ENCODE measurements at regions not wholly inside any gene's neighbourhood (a gene's known extent, or its start where the extent isn't known, plus 50 kb on each side); places are given as distances from the start of the nearest gene placed in this dataset.

DNA sequence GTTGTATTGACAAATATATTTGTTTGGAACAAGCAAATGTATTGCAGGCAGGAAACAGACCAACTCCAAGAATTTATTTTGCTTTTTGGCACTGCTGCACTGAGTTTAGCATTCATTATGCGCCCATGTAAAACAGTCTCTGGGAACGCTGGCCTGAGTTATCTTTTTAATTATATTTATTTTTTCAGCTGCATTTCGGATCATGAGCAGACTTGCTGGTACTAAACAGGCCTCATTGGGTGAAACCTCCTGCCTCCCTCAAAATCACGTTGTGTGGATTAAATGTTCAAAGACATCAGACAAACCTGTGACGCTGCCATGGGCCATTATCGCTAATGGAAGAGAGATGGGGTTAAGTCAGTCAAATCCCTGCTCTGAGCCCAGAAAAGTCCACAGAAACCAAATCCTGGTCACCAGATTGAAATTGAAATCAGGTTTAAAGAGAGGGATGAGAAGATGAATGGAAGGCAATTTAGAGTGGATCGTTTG is 511.1 kb upstream of the PROK2 start:
- Histone ChIP-seq H3K23me2 (ENCODE audit: insufficient read length, low read depth, low read length, poor library complexity, severe bottlenecking) (no peaks in the 10 kb centered on the region), H3K79me2 (ENCODE audit: insufficient read depth, low read length) (no peaks in the 10 kb centered on the region), H3K4me2 (ENCODE audit: insufficient read depth, insufficient read length, low read length) (no peak overlapping the region), H3K79me1 (ENCODE audit: insufficient read depth, low read depth, low read length, poor library complexity, severe bottlenecking) (no peaks in the 10 kb centered on the region), H2BK12ac (ENCODE audit: insufficient read length, low read depth, low read length) (no peak overlapping the region), H3K14ac (ENCODE audit: insufficient read depth, low read length) (no peak overlapping the region), H3K23ac (ENCODE audit: insufficient read length, low read depth, low read length) (no peak overlapping the region), H3K9me3 (ENCODE audit: control insufficient read depth, low read depth, low read length) (no peaks in the 10 kb centered on the region), H3K4me1 (ENCODE audit: insufficient read depth, low read length) (peaks cover 8% of the 10 kb centered on the region; the same call in 1 of the 2 replicates), H4K5ac (ENCODE audit: insufficient read length, low read depth, low read length) (no peak overlapping the region), H3K56ac (ENCODE audit: insufficient read length, low read depth, low read length) (no peak overlapping the region), H3K27me3 (ENCODE audit: insufficient read depth, low read length) (no peaks in the 10 kb centered on the region), H4K8ac (replicated peaks; ENCODE audit: insufficient read length, low read depth, low read length) (no peak overlapping the region), H2BK5ac (ENCODE audit: insufficient read length, low read length) (no peak overlapping the region), H4K20me1 (ENCODE audit: control insufficient read depth, insufficient read depth, insufficient read length) (no peaks in the 10 kb centered on the region), H3K9ac (ENCODE audit: extremely low read depth, insufficient read length, low read length) (no peak overlapping the region), H2BK20ac (ENCODE audit: low read depth, low read length, poor library complexity, severe bottlenecking) (no peak overlapping the region), H3K4ac (ENCODE audit: low read depth, low read length) (no peak overlapping the region), H2BK15ac (ENCODE audit: low read depth, low read length) (no peak overlapping the region), H3K18ac (ENCODE audit: insufficient read length, low read depth, low read length) (no peak overlapping the region), H3K27ac (ENCODE audit: insufficient read length, low read depth, low read length) (no peak overlapping the region), H4K91ac (ENCODE audit: insufficient read length, low read depth, low read length) (no peak overlapping the region), H2AFZ (ENCODE audit: low read length) (no peak overlapping the region), H2AK5ac (ENCODE audit: insufficient read length, low read length) (no peak overlapping the region), H3T11ph (ENCODE audit: low read length) (no peak overlapping the region), H2BK120ac (ENCODE audit: low read depth, low read length, poor library complexity, severe bottlenecking) (no peak overlapping the region)
- H3K9me3 Mint-ChIP-seq, result no peaks in the 10 kb centered on the region
- H3K4me3 Mint-ChIP-seq, result no peak overlapping the region
- WGBS (ENCODE audit: extremely low coverage, insufficient read length, low lambda C conversion rate), result no CpG with 5 or more reads among the region's 7 CpGs
- no peaks in the 10 kb centered on the region for H3K36me3 Mint-ChIP-seq (ENCODE audit: insufficient read depth in 1 of 3, low read depth in 3 of 3)
- TF ChIP-seq, protein P1, sequence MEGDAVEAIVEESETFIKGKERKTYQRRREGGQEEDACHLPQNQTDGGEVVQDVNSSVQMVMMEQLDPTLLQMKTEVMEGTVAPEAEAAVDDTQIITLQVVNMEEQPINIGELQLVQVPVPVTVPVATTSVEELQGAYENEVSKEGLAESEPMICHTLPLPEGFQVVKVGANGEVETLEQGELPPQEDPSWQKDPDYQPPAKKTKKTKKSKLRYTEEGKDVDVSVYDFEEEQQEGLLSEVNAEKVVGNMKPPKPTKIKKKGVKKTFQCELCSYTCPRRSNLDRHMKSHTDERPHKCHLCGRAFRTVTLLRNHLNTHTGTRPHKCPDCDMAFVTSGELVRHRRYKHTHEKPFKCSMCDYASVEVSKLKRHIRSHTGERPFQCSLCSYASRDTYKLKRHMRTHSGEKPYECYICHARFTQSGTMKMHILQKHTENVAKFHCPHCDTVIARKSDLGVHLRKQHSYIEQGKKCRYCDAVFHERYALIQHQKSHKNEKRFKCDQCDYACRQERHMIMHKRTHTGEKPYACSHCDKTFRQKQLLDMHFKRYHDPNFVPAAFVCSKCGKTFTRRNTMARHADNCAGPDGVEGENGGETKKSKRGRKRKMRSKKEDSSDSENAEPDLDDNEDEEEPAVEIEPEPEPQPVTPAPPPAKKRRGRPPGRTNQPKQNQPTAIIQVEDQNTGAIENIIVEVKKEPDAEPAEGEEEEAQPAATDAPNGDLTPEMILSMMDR (conservative IDR thresholded peaks at IDR 0.05), result no peak
- H3K27ac Mint-ChIP-seq, result no peak overlapping the region
- DNase-seq, result no peak
- peaks cover 6% of the 10 kb centered on the region for H3K27me3 Mint-ChIP-seq (ENCODE audit: low read depth)
- peaks cover 20 to 25% of the 10 kb centered on the region in 2 experiments for H3K4me1 Mint-ChIP-seq

Data from H9 (cell line).